CD8-positive, alpha-beta memory T cell (primary cell): ENCODE measurements at regions not wholly inside any gene's neighbourhood (a gene's known extent, or its start where the extent isn't known, plus 50 kb on each side); places are given as distances from the start of the nearest gene placed in this dataset.
"Not testable (repeated sequence)": the region's sequence is repeated elsewhere in the genome, so short reads cannot be mapped to it uniquely, and the experiment has no call there.

Source experiments
- CTCF ChIA-PET: fragments of 350-600 bp; sonication (Branson Sonifier 250); formaldehyde crosslinking; loops from one replicate; lab custom pipeline; 2021; ENCODE audit warnings: antibody characterized with exemption; lab: Charles Lee
- POLR2A ChIA-PET: fragments of 350-600 bp; sonication (Branson Sonifier 250); formaldehyde crosslinking; loops from one replicate; lab custom pipeline; 2021; ENCODE audit warnings: antibody characterized with exemption; lab: Charles Lee
- DNase-seq, 5 donors: peaks; one replicate each; pipeline versions ENCODE4 v3.0.0 to v3.0.0-alpha.2; 2020 to 2022; ENCODE audit warnings: mixed read lengths in 1 of 5
- H3K27ac ChIP-seq: one replicate; pipeline ENCODE4 v1.7.0; 2013; ENCODE audit warnings: low read depth, mild to moderate bottlenecking, low read length, moderate library complexity
- H3K27me3 ChIP-seq: 2 replicates; pipeline ENCODE4 v1.7.0; 2013; ENCODE audit warnings: low read length, mild to moderate bottlenecking; ENCODE audit not compliant: insufficient read depth, poor library complexity, severe bottlenecking
- H3K36me3 ChIP-seq: 2 replicates; pipeline ENCODE4 v1.7.0; 2013; ENCODE audit warnings: mild to moderate bottlenecking, low read length, moderate library complexity; ENCODE audit not compliant: insufficient read depth
- H3K4me1 ChIP-seq: 2 replicates; pipeline ENCODE4 v1.7.0; 2013; ENCODE audit warnings: mild to moderate bottlenecking, low read length, moderate library complexity; ENCODE audit not compliant: insufficient read depth
- H3K4me3 ChIP-seq: 2 replicates; pipeline ENCODE4 v1.7.0; 2013; ENCODE audit warnings: mild to moderate bottlenecking, low read length
- H3K9me3 ChIP-seq: 2 replicates; pipeline ENCODE4 v1.7.0; 2013; ENCODE audit warnings: mild to moderate bottlenecking, low read length
- H3K27ac Mint-ChIP-seq, 8 donors: one replicate each; pipeline ENCODE4 v1.8.0; 2020 to 2021; ENCODE audit warnings: mixed read lengths in 8 of 8, mild to moderate bottlenecking in 6 of 8, inconsistent platforms in 3 of 8, moderate library complexity in 3 of 8
- H3K27me3 Mint-ChIP-seq, 2 donors: one replicate each; pipeline ENCODE4 v1.8.0; 2020 to 2021; ENCODE audit warnings: mixed read lengths in 2 of 2, mild to moderate bottlenecking in 1 of 2, moderate library complexity in 1 of 2
- H3K36me3 Mint-ChIP-seq, 3 donors: one replicate each; pipeline ENCODE4 v1.8.0; 2020 to 2021; ENCODE audit warnings: mixed read lengths in 3 of 3, inconsistent platforms in 1 of 3, mild to moderate bottlenecking in 1 of 3
- H3K4me1 Mint-ChIP-seq, 3 donors: one replicate each; pipeline ENCODE4 v1.8.0; 2020 to 2021; ENCODE audit warnings: mixed read lengths in 3 of 3, inconsistent platforms in 1 of 3, mild to moderate bottlenecking in 1 of 3
- H3K4me3 Mint-ChIP-seq, 7 donors: one replicate each; pipeline ENCODE4 v1.8.0; 2020 to 2021; ENCODE audit warnings: mixed read lengths in 7 of 7, mild to moderate bottlenecking in 6 of 7, moderate library complexity in 4 of 7, inconsistent platforms in 2 of 7
- H3K9me3 Mint-ChIP-seq, 5 donors: one replicate each; pipeline ENCODE4 v1.8.0; 2020 to 2022; ENCODE audit warnings: mixed read lengths in 5 of 5, mild to moderate bottlenecking in 3 of 5, moderate library complexity in 2 of 5, inconsistent platforms in 1 of 5

GRCh38 chr16:21339941-21340340, 61.9 kb upstream of the CRYM start:
- no peak overlapping the region for H3K4me3 ChIP-seq
- POLR2A ChIA-PET: no interaction called here
- no peak for DNase-seq
- H3K9me3 ChIP-seq: no peaks in the 10 kb centered on the region
- Mint-ChIP-seq H3K4me1 (no peaks in the 10 kb centered on the region), H3K27me3 (peaks cover 7 to 43% of the 10 kb centered on the region in 2 donors), H3K27ac (no peak overlapping the region), H3K4me3 (no peak overlapping the region), H3K36me3 (peaks cover 0 to 2% (median 0%) of the 10 kb centered on the region in 3 donors), H3K9me3 (no peaks in the 10 kb centered on the region)
- no peaks in the 10 kb centered on the region for H3K4me1 ChIP-seq
- H3K27me3 ChIP-seq: no peaks in the 10 kb centered on the region
- CTCF ChIA-PET: no interaction called here
- no peaks in the 10 kb centered on the region for H3K36me3 ChIP-seq
- no peak overlapping the region for H3K27ac ChIP-seq

- no peaks in the 10 kb centered on the region for H3K4me1 ChIP-seq
- CTCF ChIA-PET: no interaction called here
- H3K27me3 Mint-ChIP-seq: peaks cover 13 to 46% of the 10 kb centered on the region in 2 donors
These were observed 61.2 kb upstream of the CRYM start for GRCh38 chr16:21339269-21339641.

GRCh38 chr16:21338537-21339268, 60.6 kb upstream of the CRYM start:
- Mint-ChIP-seq H3K27ac (no peak overlapping the region), H3K4me1 (no peaks in the 10 kb centered on the region), H3K36me3 (peaks cover 0 to 4% (median 0%) of the 10 kb centered on the region in 3 donors), H3K4me3 (no peak overlapping the region), H3K27me3 (peaks cover 13 to 47% of the 10 kb centered on the region in 2 donors), H3K9me3 (no peaks in the 10 kb centered on the region)
- Histone ChIP-seq H3K27ac (no peak overlapping the region), H3K4me1 (no peaks in the 10 kb centered on the region), H3K4me3 (no peak overlapping the region), H3K27me3 (no peaks in the 10 kb centered on the region), H3K36me3 (no peaks in the 10 kb centered on the region), H3K9me3 (no peaks in the 10 kb centered on the region)
- ChIA-PET CTCF (no interaction called here), POLR2A (no interaction called here)
- no peak for DNase-seq

More at GRCh38 chr16:21339269-21339641, 61.2 kb upstream of the CRYM start:
- Mint-ChIP-seq H3K4me1 (no peaks in the 10 kb centered on the region), H3K4me3 (no peak overlapping the region), H3K9me3 (no peaks in the 10 kb centered on the region), H3K27ac (no peak overlapping the region), H3K36me3 (peaks cover 0 to 4% (median 0%) of the 10 kb centered on the region in 3 donors)
- POLR2A ChIA-PET: no interaction called here
- Histone ChIP-seq H3K27ac (no peak overlapping the region), H3K4me3 (no peak overlapping the region), H3K9me3 (no peaks in the 10 kb centered on the region), H3K27me3 (no peaks in the 10 kb centered on the region), H3K36me3 (no peaks in the 10 kb centered on the region)
- DNase-seq: no peak

- H3K4me1 ChIP-seq: no peaks in the 10 kb centered on the region
- Mint-ChIP-seq H3K36me3 (peaks cover 0 to 4% (median 0%) of the 10 kb centered on the region in 3 donors), H3K9me3 (no peaks in the 10 kb centered on the region), H3K27ac (no peak overlapping the region), H3K4me3 (no peak overlapping the region), H3K4me1 (no peaks in the 10 kb centered on the region), H3K27me3 (peaks cover 17 to 62% of the 10 kb centered on the region in 2 donors)
- no peak overlapping the region for H3K27ac ChIP-seq
- H3K27me3 ChIP-seq: no peaks in the 10 kb centered on the region
- no peaks in the 10 kb centered on the region for H3K9me3 ChIP-seq
- H3K36me3 ChIP-seq: no peaks in the 10 kb centered on the region
- no peak overlapping the region for H3K4me3 ChIP-seq
- ChIA-PET POLR2A (no interaction called here), CTCF (no interaction called here)
- DNase-seq: no peak
These were observed 58.1 kb upstream of the CRYM start for GRCh38 chr16:21336231-21336630.

GRCh38 chr16:21334188-21335146, 56.4 kb upstream of the CRYM start:
- H3K27ac Mint-ChIP-seq, H3K27ac ChIP-seq, H3K9me3 ChIP-seq, H3K27me3 ChIP-seq, H3K4me3 ChIP-seq, H3K36me3 Mint-ChIP-seq, H3K4me3 Mint-ChIP-seq, H3K9me3 Mint-ChIP-seq, H3K4me1 ChIP-seq, POLR2A ChIA-PET, DNase-seq, H3K4me1 Mint-ChIP-seq, H3K36me3 ChIP-seq, CTCF ChIA-PET: not testable (repeated sequence)
- H3K27me3 Mint-ChIP-seq: peaks cover 19 to 59% of the 10 kb centered on the region in 2 donors

- H3K4me3 ChIP-seq, DNase-seq, H3K36me3 Mint-ChIP-seq, H3K27ac ChIP-seq, H3K27me3 ChIP-seq, H3K36me3 ChIP-seq, H3K4me3 Mint-ChIP-seq, CTCF ChIA-PET, H3K4me1 ChIP-seq, H3K4me1 Mint-ChIP-seq, POLR2A ChIA-PET, H3K27ac Mint-ChIP-seq, H3K9me3 ChIP-seq: not testable (repeated sequence)
- Mint-ChIP-seq H3K27me3 (peaks cover 19 to 58% of the 10 kb centered on the region in 2 donors), H3K9me3 (peaks cover 4 to 11% (median 7%) of the 10 kb centered on the region in 5 donors)
These were observed 55.6 kb upstream of the CRYM start for GRCh38 chr16:21333683-21334082.
